ENCODE measurements at regions not wholly inside any gene's neighbourhood (a gene's known extent, or its start where the extent isn't known, plus 50 kb on each side); places are given as distances from the start of the nearest gene placed in this dataset.

GRCh38 chr14:35471803-35472202, 62.2 kb upstream of the INSM2 start:
- Histone ChIP-seq H3K27me3 (ENCODE audit: control insufficient read depth, insufficient read depth, low read length) (peaks cover 11% of the 10 kb centered on the region), H3K36me3 (ENCODE audit: control insufficient read depth, insufficient read depth, low read length) (no peaks in the 10 kb centered on the region), H3K27ac (ENCODE audit: low read length) (no peak overlapping the region), H3K9me3 (ENCODE audit: control insufficient read depth, insufficient read depth, low read length) (no peaks in the 10 kb centered on the region), H3K4me3 (ENCODE audit: low read length) (no peak overlapping the region), H3K4me1 (ENCODE audit: control insufficient read depth, insufficient read depth, low read length) (no peaks in the 10 kb centered on the region)
- Mint-ChIP-seq H3K27me3 (ENCODE audit: low read depth in 2 of 2) (peaks cover 23 to 50% of the 10 kb centered on the region in 2 donors), H3K9me3 (no peaks in the 10 kb centered on the region), H3K36me3 (no peaks in the 10 kb centered on the region), H3K27ac (no peak overlapping the region), H3K4me3 (no peak overlapping the region), H3K4me1 (no peaks in the 10 kb centered on the region)
- DNase-seq: no peak
- intact Hi-C loops (cut with micrococcal nuclease): no loop called here
- no peak for TF ChIP-seq CTCF (IDR thresholded peaks at IDR 0.05)
- WGBS (ENCODE audit: insufficient coverage): 84% methylated on average over 3 of the region's 3 CpGs
- no peak for ATAC-seq

GRCh38 chr14:35474323-35474722, 59.6 kb upstream of the INSM2 start:
- intact Hi-C loops (cut with micrococcal nuclease): no loop called here
- Mint-ChIP-seq H3K9me3 (no peaks in the 10 kb centered on the region), H3K27ac (no peak overlapping the region), H3K4me1 (no peaks in the 10 kb centered on the region), H3K27me3 (ENCODE audit: low read depth in 2 of 2) (peaks cover 22 to 62% of the 10 kb centered on the region in 2 donors), H3K36me3 (no peaks in the 10 kb centered on the region), H3K4me3 (no peak overlapping the region)
- ATAC-seq (no peak), DNase-seq (no peak)
- no peak for TF ChIP-seq CTCF (IDR thresholded peaks at IDR 0.05)
- Histone ChIP-seq H3K4me1 (ENCODE audit: control insufficient read depth, insufficient read depth, low read length) (no peaks in the 10 kb centered on the region), H3K27ac (ENCODE audit: low read length) (no peak overlapping the region), H3K4me3 (ENCODE audit: low read length) (no peak overlapping the region), H3K36me3 (ENCODE audit: control insufficient read depth, insufficient read depth, low read length) (no peaks in the 10 kb centered on the region), H3K27me3 (ENCODE audit: control insufficient read depth, insufficient read depth, low read length) (peaks cover 13% of the 10 kb centered on the region), H3K9me3 (ENCODE audit: control insufficient read depth, insufficient read depth, low read length) (no peaks in the 10 kb centered on the region)
- WGBS (ENCODE audit: insufficient coverage): no CpG with 5 or more reads among the region's 1 CpG

GRCh38 chr14:35480119-35480769, 53.7 kb upstream of the INSM2 start:
- peaks cover 5% of the 10 kb centered on the region for H3K27me3 ChIP-seq (ENCODE audit: control insufficient read depth, insufficient read depth, low read length)
- H3K36me3 ChIP-seq (ENCODE audit: control insufficient read depth, insufficient read depth, low read length): no peaks in the 10 kb centered on the region
- intact Hi-C loops (cut with micrococcal nuclease): no loop called here
- TF ChIP-seq CTCF (IDR thresholded peaks at IDR 0.05): no peak
- DNase-seq: no peak
- no peaks in the 10 kb centered on the region for H3K9me3 Mint-ChIP-seq
- peaks cover 10 to 61% of the 10 kb centered on the region in 2 donors for H3K27me3 Mint-ChIP-seq (ENCODE audit: low read depth in 2 of 2)
- no peaks in the 10 kb centered on the region for H3K36me3 Mint-ChIP-seq
- 75% methylated on average over 5 of the region's 7 CpGs for WGBS (ENCODE audit: insufficient coverage)
- no peaks in the 10 kb centered on the region for H3K4me1 Mint-ChIP-seq
- no peak overlapping the region for H3K27ac Mint-ChIP-seq
- no peaks in the 10 kb centered on the region for H3K4me1 ChIP-seq (ENCODE audit: control insufficient read depth, insufficient read depth, low read length)
- H3K27ac ChIP-seq (ENCODE audit: low read length): no peak overlapping the region
- no peaks in the 10 kb centered on the region for H3K9me3 ChIP-seq (ENCODE audit: control insufficient read depth, insufficient read depth, low read length)
- no peak for ATAC-seq
- no peak overlapping the region for H3K4me3 ChIP-seq (ENCODE audit: low read length)
- H3K4me3 Mint-ChIP-seq: no peak overlapping the region

GRCh38 chr14:35482994-35483515, 50.9 kb upstream of the INSM2 start:
- Histone ChIP-seq H3K27me3 (ENCODE audit: control insufficient read depth, insufficient read depth, low read length) (no peaks in the 10 kb centered on the region), H3K4me3 (ENCODE audit: low read length) (no peak overlapping the region), H3K36me3 (ENCODE audit: control insufficient read depth, insufficient read depth, low read length) (no peaks in the 10 kb centered on the region), H3K4me1 (ENCODE audit: control insufficient read depth, insufficient read depth, low read length) (no peaks in the 10 kb centered on the region), H3K9me3 (ENCODE audit: control insufficient read depth, insufficient read depth, low read length) (no peaks in the 10 kb centered on the region), H3K27ac (ENCODE audit: low read length) (no peak overlapping the region)
- Mint-ChIP-seq H3K27me3 (ENCODE audit: low read depth in 2 of 2) (peaks cover 4 to 46% of the 10 kb centered on the region in 2 donors), H3K4me3 (no peak overlapping the region), H3K27ac (no peak overlapping the region), H3K4me1 (no peaks in the 10 kb centered on the region), H3K36me3 (no peaks in the 10 kb centered on the region), H3K9me3 (no peaks in the 10 kb centered on the region)
- ATAC-seq (no peak), DNase-seq (no peak)
- TF ChIP-seq CTCF (IDR thresholded peaks at IDR 0.05): no peak
- 88% methylated on average over 1 of the region's 1 CpG for WGBS (ENCODE audit: insufficient coverage)
- intact Hi-C loops (cut with micrococcal nuclease): no loop called here
